Right cardiac atrium (tissue), 5 donors: ENCODE measurements at regions not wholly inside any gene's neighbourhood (a gene's known extent, or its start where the extent isn't known, plus 50 kb on each side); places are given as distances from the start of the nearest gene placed in this dataset.

ENCODE experiments used
- ATAC-seq, 2 donors: fragments of 200-7000 bp; cut with Tn5 transposase; one replicate each; pipeline versions ENCODE4 v1.8.0 to v1.9.1; 2020; ENCODE audit warnings: moderate library complexity in 2 of 2, mild to moderate bottlenecking in 1 of 2
- DNase-seq, 3 donors: peaks; one replicate each; pipeline ENCODE4 v3.0.0-alpha.2; 2020
- H3K27ac ChIP-seq: one replicate; pipeline ENCODE4 v1.5.1; 2013; ENCODE audit warnings: mild to moderate bottlenecking, low read length, control low read depth, moderate library complexity
- H3K27me3 ChIP-seq: one replicate; pipeline ENCODE4 v1.6.1; 2013; ENCODE audit not compliant: control insufficient read depth, insufficient read depth
- H3K4me1 ChIP-seq: one replicate; pipeline ENCODE4 v1.6.1; 2013; ENCODE audit warnings: low read length; ENCODE audit not compliant: control insufficient read depth, insufficient read depth
- H3K4me3 ChIP-seq: one replicate; pipeline ENCODE4 v1.5.1; 2013; ENCODE audit warnings: low read length, control low read depth
- H3K9me3 ChIP-seq: one replicate; pipeline ENCODE4 v1.6.1; 2013; ENCODE audit warnings: low read length; ENCODE audit not compliant: control insufficient read depth
- WGBS: extraction: QIAGEN DNeasy Blood & Tissue Kit; methylation state at CpG from one replicate; pipeline ENCODE4 v1.1.7; 2013; 5-methylcytosine and 5-hydroxymethylcytosine counted together
- intact Hi-C, 4 donors: fragments of 100-400 bp; cut with DNase I; formaldehyde crosslinking; loops; one replicate each; pipeline versions ENCODE4 v1.11.0 to v1.14.0; 2022 to 2023
- donor health status: healthy with polysubstance abuse.
- donor health status: DM: no; HTN: yes; CAD: no.
- donor health status: DM: no; HTN: no; CAD: no.
- donor health status: DM: no; HTN: yes; CAD: no; lungs with severe emphysema.
- donor health status: DM: yes; HTN: yes; CAD: no.

DNA sequence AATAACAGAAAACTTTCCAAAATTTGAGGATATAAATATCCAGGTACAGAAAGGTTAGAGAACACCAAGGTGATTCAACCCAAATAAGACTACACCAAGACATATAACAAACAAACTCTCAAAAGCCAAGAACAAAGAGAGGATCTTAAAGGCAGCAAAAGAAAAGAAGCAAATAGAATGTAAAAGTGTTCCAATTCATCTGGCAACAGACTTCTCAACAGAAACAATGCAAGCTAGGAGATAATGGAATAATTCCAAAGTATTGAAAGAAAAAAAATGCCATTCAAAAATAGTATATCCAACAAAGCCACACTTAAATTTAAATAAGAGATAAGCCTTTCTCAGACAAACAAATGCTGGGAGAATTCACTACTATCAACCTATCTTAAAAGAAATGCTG, 153.0 kb upstream of the FAT3 start:
- ATAC-seq (no peak), DNase-seq (no peak)
- intact Hi-C loops, result no loop called here
- H3K9me3 ChIP-seq, result no peaks in the 10 kb centered on the region
- H3K4me1 ChIP-seq, result no peaks in the 10 kb centered on the region
- H3K27ac ChIP-seq, result no peak overlapping the region
- no peak overlapping the region for H3K4me3 ChIP-seq
- no peaks in the 10 kb centered on the region for H3K27me3 ChIP-seq

GRCh38 chr11:92070026-92070889, 154.4 kb upstream of the FAT3 start:
- Histone ChIP-seq H3K4me3 (no peak overlapping the region), H3K4me1 (no peaks in the 10 kb centered on the region), H3K27ac (no peak overlapping the region), H3K27me3 (no peaks in the 10 kb centered on the region), H3K9me3 (no peaks in the 10 kb centered on the region)
- DNase-seq, result no peak
- no peak for ATAC-seq
- WGBS, result 86% methylated on average over 1 of the region's 1 CpG
- intact Hi-C loops, result no loop called here

DNA sequence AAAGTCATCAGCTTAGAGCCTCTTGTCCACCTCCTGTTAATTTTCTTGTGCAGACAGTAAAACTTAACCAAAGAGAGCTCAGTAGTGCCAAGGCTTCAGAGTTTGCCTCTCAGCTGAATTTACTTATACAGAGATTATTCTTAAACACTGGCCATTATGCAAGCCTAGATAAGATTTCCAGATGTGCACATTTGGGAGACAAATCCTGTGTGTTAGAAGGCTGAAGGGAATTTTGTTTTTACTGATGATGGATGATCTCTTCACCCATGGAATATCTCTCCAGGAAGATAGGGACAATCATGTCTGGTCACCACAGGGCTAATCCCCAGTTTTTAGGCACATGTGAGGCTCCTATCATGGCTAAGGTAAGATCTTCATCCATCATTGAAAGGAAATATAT, 157.6 kb upstream of the FAT3 start:
- no peak for ATAC-seq
- no peak overlapping the region for H3K27ac ChIP-seq

DNA sequence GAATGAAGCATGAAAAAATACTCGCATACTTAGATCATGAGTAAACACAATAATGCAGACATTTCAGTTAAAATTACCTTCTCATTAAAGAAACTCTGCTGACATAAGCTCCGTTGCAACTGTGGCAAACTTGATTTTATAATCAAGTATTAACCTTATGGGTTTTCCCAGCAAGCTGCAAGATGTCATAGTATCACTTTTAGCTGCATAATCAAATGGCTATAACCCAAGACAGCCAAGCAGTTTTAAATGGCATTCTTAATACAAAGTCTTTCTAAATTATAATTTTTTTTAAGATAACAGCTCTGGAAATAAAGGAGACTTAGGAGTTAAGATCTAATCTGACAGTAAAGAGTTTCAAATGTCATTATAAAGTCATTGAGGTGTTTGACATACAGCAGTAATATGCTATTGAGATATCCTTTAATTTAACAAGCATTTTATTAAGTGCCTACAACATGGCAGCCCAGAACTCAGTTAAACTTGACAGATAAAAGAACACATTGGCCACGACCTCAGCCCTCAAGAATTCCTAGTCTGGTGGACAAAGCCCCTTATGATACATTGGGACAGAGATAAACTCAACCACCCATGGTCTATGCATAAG, 163.1 kb upstream of the FAT3 start:
- intact Hi-C loops, result no loop called here
- H3K27me3 ChIP-seq, result no peaks in the 10 kb centered on the region
- no peaks in the 10 kb centered on the region for H3K4me1 ChIP-seq
- ATAC-seq (no peak), DNase-seq (no peak)
- H3K27ac ChIP-seq, result no peak overlapping the region
- H3K9me3 ChIP-seq, result no peaks in the 10 kb centered on the region
- no peak overlapping the region for H3K4me3 ChIP-seq
- 63% methylated on average over 3 of the region's 3 CpGs for WGBS

More for the DNA sequence above, 157.6 kb upstream of the FAT3 start:
- H3K27me3 ChIP-seq, result no peaks in the 10 kb centered on the region
- no peaks in the 10 kb centered on the region for H3K4me1 ChIP-seq
- no peaks in the 10 kb centered on the region for H3K9me3 ChIP-seq
- intact Hi-C loops, result no loop called here
- H3K4me3 ChIP-seq, result no peak overlapping the region
- no peak for DNase-seq

- H3K27ac ChIP-seq, result no peak overlapping the region
- ATAC-seq (no peak), DNase-seq (no peak)
- no peaks in the 10 kb centered on the region for H3K27me3 ChIP-seq
- no peaks in the 10 kb centered on the region for H3K9me3 ChIP-seq
- intact Hi-C loops, result no loop called here
- 22% methylated on average over 2 of the region's 2 CpGs for WGBS
- H3K4me3 ChIP-seq, result no peak overlapping the region
- H3K4me1 ChIP-seq, result no peaks in the 10 kb centered on the region
Observed at GRCh38 chr11:92057849-92058442, 166.7 kb upstream of the FAT3 start.

GRCh38 chr11:92053216-92053615, 171.4 kb upstream of the FAT3 start:
- intact Hi-C loops, result no loop called here
- Histone ChIP-seq H3K27me3 (no peaks in the 10 kb centered on the region), H3K4me3 (no peak overlapping the region), H3K9me3 (no peaks in the 10 kb centered on the region), H3K27ac (no peak overlapping the region), H3K4me1 (no peaks in the 10 kb centered on the region)
- no peak for ATAC-seq
- DNase-seq, result no peak

- WGBS, result 37% methylated on average over 2 of the region's 2 CpGs
Observed at GRCh38 chr11:92050305-92050704, 174.3 kb upstream of the FAT3 start.

DNA sequence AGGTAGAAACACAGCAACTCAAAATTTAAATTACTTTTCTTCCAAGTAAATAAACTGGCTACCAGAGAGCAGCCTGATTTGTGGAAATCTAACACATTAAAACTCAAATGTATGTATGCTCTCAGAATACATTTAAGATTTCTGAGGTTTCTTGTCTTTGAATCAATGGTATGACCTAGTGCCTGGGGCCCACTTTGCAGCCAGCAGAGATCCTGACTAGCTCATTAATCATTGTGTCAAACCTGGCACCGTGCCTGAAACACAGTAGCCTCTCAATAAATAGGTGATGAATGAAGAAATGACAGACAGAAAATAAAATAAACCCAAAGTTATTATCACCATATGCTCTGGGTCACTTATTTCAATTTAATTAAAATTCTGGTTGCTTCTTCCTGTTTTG, 176.2 kb upstream of the FAT3 start:
- no peak overlapping the region for H3K27ac ChIP-seq
- H3K4me3 ChIP-seq, result no peak overlapping the region
- no peaks in the 10 kb centered on the region for H3K27me3 ChIP-seq
- H3K9me3 ChIP-seq, result no peaks in the 10 kb centered on the region
- WGBS, result 11% methylated on average over 1 of the region's 1 CpG
- intact Hi-C loops, result no loop called here
- H3K4me1 ChIP-seq, result no peaks in the 10 kb centered on the region
- ATAC-seq, result no peak
- peak in 2 of 3 donors; percentile 16 to 20 for DNase-seq

More at GRCh38 chr11:92050305-92050704, 174.3 kb upstream of the FAT3 start:
- intact Hi-C loops, result no loop called here
- H3K27ac ChIP-seq, result no peak overlapping the region
- DNase-seq (no peak), ATAC-seq (no peak)
- H3K4me1 ChIP-seq, result no peaks in the 10 kb centered on the region
- H3K4me3 ChIP-seq, result no peak overlapping the region
- H3K9me3 ChIP-seq, result no peaks in the 10 kb centered on the region
- no peaks in the 10 kb centered on the region for H3K27me3 ChIP-seq

GRCh38 chr11:92046103-92046502, 178.5 kb upstream of the FAT3 start:
- intact Hi-C loops, result no loop called here
- Histone ChIP-seq H3K27me3 (no peaks in the 10 kb centered on the region), H3K27ac (no peak overlapping the region), H3K9me3 (no peaks in the 10 kb centered on the region), H3K4me3 (no peak overlapping the region), H3K4me1 (no peaks in the 10 kb centered on the region)
- no peak for ATAC-seq
- no peak for DNase-seq

DNA sequence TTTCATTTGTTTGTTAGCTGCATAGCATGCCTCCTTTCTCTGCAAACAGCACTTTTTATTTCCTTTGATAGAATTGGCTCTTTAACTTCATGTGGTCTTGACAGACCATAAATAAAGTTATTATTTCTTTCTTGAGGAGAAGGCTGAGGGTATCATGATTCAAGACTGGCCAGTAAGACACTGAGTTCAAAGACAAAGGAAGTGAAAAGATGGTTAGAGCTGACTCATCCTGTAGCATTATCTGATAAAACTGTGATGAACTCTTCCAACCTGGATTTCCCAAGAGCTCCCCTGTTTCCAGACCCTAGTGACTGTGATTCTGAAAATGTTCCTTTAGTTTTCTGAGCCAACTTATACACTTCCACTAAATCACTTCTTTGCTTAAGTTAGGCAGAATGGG, 179.3 kb upstream of the FAT3 start:
- Histone ChIP-seq H3K27ac (no peak overlapping the region), H3K4me3 (no peak overlapping the region), H3K9me3 (no peaks in the 10 kb centered on the region), H3K27me3 (no peaks in the 10 kb centered on the region), H3K4me1 (no peaks in the 10 kb centered on the region)
- DNase-seq, result no peak
- ATAC-seq, result no peak
- intact Hi-C loops, result no loop called here

GRCh38 chr11:92035488-92035887, 189.1 kb upstream of the FAT3 start:
- H3K4me1 ChIP-seq, result no peaks in the 10 kb centered on the region
- H3K4me3 ChIP-seq, result no peak overlapping the region
- no peaks in the 10 kb centered on the region for H3K27me3 ChIP-seq
- WGBS, result 90% methylated on average over 1 of the region's 1 CpG
- no peak overlapping the region for H3K27ac ChIP-seq
- ATAC-seq (no peak), DNase-seq (no peak)
- intact Hi-C loops, result no loop called here
- no peaks in the 10 kb centered on the region for H3K9me3 ChIP-seq
